Stomach (tissue), 4 donors: ENCODE measurements at regions not wholly inside any gene's neighbourhood (a gene's known extent, or its start where the extent isn't known, plus 50 kb on each side); places are given as distances from the start of the nearest gene placed in this dataset.

Source experiments
- EP300 ChIP-seq: sonication (generic); formaldehyde crosslinking; IDR thresholded peaks from one replicate; pipeline ENCODE4 v1.6.1; 2017; ENCODE audit warnings: antibody characterized with exemption
- POLR2A ChIP-seq, 4 donors: fragments of 450-650 bp; IDR thresholded peaks; one replicate each; pipeline ENCODE4 v1.6.1; 2016; ENCODE audit warnings: antibody characterized with exemption in 4 of 4, control low read depth in 2 of 4, mild to moderate bottlenecking in 1 of 4, moderate library complexity in 1 of 4

DNA sequence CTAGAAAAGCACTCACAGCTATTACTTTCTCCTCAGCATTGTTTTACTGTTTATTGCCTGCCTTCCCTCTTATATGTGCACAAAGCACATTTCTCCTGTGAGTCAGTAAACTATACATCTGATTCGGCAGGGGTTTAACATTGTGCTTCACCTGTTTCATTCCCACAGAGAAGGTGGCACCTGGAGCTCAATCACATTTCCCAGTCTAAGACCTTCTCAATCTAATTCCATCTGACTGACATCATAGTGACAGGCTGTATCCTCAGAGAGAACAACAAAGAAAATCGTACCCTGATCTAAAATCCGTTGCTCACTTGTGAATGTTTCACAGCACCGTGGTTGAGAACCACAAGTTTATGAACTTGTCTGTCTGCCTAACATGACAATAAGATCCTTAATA, 92.4 kb upstream of the CAST start:
- TF ChIP-seq POLR2A (IDR thresholded peaks at IDR 0.05) (no peak), EP300 (no peak)
